GM19351 (cell line): ENCODE measurements at regions not wholly inside any gene's neighbourhood (a gene's known extent, or its start where the extent isn't known, plus 50 kb on each side); places are given as distances from the start of the nearest gene placed in this dataset.

Experiments used
- ATAC-seq: cut with Tn5 transposase; IDR thresholded peaks from one replicate; pipeline ENCODE4 v1.9.1; 2021; ENCODE audit warnings: mild to moderate bottlenecking, moderate library complexity; ENCODE audit not compliant: unreplicated experiment

DNA sequence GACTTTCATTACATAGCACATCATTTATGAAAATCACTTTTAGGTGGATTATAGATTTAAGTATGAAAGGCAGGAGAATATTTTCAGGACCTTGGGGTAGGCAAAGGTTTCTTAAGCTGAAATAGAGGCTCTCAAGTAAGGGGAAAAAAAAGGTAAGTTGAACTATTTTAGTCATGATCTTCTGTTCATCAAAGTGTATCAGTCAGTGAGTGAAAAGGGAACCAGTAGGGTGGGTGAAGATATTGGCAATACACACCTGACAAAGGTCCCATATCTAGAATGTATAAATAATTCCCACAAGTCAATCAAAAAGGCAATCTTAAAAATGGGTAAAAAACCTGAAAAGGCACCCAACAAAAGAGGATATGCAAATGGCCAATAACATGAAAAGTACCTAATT, 218.6 kb downstream of the KLF13 start:
- no peak for ATAC-seq

DNA sequence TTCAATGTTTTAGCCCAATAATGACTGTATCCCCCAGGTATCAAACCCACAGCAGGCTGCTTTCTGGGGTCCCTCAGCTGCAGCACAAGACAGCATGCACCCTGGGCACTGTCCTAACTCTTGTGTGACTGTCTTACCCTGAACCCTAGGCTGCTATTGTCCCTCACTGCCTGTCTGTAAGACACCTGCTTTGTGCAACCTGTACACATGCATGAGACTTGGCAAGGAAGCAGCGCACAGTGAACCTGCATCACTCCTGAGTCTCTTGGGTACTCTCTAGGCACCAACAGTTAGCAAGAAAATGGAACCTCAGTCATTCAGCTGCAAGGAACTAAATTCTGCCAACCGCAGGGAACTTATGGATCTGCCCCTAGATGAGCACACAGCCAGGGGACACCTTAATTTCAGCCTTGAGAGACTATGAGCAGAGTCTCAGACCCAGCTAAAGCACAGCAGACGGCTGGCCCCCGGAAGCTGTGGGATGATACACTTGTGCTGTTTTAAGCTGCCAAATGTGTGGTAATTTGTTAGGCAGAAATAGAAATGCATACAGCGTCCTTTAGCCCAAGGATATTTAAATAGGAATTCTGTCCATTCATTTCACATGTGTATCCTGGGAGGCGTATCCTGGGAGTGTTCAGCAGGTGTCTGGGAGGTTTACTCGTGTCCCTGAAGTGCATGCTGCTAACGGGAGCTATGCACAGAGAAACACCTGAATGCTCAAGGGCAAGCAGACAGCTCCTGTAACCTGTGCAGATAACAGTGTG, 223.8 kb downstream of the KLF13 start:
- no peak for ATAC-seq

DNA sequence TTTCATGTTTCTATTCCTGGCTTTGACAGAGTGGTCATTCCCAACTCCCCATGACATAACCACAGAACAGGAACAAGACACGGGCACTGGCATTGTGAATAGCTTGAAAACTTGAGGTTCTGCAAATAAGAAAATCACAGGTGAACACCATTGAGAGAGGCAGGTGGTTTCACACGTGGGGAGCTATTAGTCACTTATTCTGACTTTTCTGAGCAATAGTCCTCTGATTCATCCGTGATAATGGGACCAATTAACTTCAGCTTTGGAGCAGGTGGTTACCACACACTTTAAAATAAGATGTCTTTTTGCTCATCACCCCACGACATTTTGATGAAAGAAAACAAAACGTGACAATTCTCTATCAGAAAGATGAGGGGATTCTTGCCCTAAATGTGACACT, 224.7 kb downstream of the KLF13 start:
- no peak for ATAC-seq

DNA sequence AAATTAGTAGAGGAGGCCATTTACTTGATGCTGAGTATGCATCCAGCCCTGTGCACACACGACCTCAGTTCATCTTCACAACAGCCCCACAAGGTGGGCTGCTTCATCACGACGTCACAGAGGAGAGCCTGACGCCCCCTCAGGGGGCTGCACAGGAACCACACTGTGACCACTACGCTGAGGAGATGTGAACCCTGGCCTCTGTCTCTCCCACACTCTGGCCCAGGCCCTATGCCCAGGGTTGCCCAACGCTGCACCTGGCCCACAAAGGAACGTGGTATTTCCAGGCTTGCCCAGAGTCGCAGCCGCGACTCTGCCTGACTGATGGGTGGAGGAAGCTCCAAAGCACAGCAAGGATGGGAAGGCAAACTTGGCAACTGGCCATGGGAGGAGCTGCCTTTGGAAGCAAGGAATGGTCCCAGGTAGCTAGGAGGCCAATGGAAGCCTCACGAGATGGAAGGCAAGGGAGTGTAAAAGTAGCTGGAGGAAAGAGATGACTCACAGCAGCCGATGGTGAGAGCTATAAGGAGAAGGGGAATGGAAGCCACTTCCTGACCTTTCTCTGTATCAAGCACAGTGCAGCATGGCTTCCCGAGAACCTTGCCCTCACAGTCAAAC, 226.0 kb downstream of the KLF13 start:
- no peak for ATAC-seq

DNA sequence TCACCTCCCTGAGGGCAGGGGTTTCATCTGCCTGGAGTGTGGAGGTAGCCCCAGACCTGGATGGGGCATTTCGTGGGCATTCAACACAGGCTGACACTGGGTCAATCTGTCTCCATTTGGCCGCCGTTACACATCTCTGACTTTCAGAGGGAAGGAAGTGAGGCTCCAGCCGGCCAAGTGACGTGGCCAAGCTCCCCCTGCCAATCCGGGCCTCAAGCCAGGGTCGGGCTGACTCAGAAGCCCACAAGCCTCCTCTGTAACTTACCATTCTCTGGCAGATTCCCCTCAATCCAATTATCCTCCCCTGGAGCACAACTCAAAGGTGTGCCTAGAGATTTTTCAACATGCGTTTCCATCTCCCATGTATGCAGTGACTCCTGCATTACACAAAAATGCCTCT, 227.6 kb downstream of the KLF13 start:
- no peak for ATAC-seq

DNA sequence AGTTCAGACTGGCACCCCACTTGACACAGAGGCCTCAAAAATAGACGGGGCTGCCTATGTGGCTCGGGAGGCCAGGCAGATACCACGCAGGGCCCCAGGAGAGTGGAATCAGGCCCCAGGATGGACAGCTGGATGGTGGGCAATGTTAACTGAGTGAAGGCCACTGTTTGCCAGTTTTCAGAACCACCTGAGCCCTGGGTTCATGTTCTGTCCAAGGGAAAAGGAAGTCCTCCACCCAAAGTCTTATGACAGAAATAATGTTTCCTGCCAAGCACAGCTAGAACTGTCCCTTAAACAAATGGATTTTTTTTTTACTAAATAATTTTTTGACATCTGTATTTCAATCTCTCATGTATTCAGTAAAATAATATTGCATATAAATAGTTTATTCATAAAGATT, 228.4 kb downstream of the KLF13 start:
- ATAC-seq: no peak

DNA sequence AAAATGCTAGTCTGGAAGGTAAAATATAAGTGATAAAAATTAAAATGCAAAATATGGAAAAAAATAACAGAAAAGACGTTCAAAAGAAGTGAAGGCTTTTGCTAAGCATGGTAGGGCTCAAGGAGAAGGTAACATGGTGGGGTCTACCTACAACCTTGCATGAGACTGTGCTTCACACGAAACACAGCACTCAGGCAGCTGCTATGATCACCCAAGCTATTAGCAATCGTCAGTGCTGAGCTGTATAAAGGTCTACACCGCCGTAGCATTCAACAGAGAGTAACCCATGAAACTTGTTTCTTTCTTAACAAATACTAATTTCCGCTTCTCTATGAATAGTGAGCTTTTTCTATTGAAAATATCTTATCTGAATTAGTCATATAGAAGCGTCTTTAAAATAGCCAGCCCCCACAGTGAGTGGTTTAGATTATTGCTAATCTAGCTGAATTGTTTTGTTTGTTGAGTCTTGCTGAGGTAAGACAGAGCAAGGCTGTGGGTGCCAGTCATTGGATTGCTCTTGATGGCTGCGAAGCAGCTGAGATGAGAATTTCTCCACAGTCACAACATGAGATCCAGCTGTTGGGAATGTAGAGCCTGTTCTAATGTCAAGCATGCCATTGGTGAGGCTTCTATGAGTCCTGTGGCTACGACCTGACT, 230.0 kb downstream of the KLF13 start:
- no peak for ATAC-seq

DNA sequence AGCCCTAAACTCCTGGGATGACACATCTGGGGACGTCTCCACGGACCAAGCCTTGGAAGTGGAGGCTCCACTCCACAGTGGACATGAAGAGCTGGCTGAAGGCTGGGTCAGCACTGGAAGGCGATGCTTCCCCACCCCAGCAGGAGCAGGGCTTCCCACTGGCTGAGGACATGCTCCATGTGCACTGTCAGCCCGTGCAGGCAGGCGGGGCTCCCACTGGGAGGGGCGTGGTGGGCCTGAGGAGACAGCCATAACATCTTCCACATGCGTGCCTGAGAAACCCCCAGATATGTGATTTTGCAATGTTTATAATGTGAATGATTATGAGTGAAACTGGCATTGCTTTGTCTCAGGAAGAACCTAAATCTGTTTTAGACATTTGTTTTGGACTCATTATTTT, 231.3 kb downstream of the KLF13 start:
- no peak for ATAC-seq

DNA sequence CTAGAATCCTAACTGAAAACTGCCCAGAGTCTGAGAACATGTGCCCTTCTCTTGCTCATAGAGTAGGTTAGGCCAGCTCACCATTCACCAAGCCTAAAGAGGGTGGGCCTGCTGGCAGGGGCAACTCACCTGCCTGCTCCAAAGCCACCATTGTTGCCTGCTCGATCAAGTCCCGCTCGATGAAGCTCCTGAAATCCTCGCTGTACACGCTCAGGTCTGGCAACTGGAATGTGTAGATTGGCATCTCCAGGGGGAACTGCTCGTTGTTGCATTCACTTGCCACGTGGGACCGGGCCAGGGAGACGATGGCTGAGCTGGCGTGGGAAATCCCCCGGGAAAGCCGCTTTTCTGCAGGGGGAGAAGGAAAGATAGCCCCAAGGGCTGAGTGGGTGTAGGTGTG, 232.2 kb downstream of the KLF13 start:
- no peak for ATAC-seq

DNA sequence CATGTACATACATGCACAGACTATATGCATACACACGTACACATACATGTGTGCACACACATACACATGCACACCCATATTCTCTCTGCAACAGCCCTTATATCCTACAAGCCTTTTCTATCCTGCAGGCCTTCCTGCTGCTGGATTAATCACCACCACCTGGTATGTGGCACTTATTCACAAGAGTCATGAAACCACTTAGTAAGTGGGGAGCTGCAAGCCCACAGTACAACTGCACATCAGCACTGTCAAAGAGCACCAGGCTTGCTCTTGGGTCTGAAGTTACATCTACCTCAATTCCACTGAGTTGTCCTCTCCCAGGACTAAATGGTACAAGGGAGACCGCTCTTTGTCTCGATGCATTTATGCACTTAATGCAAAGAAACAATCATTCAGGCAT, 233.2 kb downstream of the KLF13 start:
- no peak for ATAC-seq

DNA sequence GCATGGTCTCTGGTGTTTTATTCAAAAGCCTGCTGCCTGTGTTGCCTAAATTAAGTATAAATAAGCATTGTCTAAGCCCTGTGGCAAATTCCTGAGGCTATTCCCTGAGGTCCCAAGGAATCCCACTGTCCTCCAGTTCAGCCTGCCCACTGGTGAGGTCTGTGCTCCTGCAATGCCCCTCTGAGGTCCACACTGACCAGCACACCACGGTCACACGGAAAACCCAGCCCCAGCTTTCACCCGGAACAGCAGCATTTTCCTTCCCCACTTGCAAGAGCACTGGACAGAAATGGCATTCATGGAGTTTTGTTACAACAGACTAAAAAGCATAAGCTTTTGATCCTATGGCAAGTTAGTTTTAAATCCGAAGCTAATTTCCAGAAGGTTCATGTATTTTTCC, 234.0 kb downstream of the KLF13 start:
- no peak for ATAC-seq

DNA sequence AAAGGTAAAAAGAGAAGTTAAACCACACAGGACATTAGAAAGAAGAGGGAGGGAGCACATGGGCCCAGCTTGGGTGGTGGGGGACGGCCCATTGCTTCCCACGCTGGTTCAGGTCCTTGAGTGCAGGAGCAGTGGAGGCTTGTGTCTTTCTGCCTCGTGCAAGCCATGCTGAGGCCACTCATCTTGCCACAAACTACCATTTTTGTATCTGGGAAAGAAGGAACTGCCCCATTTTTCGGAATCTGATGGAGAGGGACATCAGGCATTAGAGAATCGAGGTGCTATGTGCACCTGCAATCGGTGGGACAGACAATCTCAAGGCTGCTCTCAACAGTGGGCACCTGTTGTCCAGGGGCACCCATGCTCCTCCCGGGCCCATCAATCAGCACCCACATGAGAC, 234.5 kb downstream of the KLF13 start:
- no peak for ATAC-seq

DNA sequence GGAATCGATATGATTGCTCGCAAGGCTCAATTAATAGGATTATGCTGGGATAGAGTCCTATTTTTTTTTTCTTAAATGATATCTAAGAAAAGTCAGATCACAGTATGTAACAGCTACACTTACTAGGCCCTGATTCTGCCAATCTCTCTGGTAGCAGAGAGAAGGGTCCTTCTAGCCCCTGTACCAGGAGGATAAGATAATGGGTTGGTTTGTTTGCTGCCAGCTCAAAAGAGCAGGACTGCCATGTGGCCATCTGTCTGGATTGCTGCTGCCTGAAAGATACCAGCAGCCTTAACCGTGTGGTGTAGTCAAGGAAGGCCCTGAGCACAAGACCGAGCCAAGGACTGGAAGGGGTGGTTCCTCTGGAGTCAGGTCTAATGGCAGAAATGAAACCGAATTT, 236.4 kb downstream of the KLF13 start:
- ATAC-seq: no peak

DNA sequence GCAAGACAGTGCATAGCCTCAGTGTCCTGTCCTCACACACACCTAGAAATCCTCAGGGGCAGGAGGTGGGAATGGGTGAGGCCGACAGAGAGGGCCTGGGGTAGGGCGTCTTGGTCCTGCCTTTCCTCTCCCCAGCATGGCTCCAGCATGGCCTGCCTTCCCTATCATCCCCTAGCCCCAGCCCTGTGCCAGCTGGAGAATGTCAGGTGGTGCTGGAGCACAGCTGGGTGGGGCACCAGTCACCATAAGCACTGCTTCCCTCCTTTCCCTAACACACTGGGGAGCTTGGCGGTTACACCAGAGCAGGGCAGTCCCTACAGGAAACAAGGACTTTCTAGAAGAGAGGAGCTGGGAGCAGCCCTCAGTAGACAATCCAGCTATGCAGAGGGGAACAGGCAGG, 236.8 kb downstream of the KLF13 start:
- no peak for ATAC-seq

DNA sequence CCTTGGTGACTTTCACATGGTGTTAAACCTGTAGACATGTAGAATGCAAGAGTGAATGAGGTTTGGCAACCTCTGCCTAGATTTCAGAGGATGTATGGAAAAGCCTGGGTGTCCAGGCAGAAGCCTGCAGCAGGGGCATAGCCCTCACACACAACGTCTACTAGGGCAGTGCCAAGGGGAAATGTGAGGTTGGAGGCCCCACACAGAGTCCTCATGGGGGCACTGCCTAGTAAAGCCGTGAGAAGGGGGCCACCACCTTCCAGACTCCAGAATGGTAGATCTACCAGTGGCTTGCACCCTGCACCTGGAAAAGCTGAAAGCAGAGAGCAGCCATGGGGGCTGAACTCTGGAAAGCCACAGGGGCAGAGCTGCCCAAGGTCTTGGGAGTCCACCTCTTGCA, 241.2 kb downstream of the KLF13 start:
- no peak for ATAC-seq

DNA sequence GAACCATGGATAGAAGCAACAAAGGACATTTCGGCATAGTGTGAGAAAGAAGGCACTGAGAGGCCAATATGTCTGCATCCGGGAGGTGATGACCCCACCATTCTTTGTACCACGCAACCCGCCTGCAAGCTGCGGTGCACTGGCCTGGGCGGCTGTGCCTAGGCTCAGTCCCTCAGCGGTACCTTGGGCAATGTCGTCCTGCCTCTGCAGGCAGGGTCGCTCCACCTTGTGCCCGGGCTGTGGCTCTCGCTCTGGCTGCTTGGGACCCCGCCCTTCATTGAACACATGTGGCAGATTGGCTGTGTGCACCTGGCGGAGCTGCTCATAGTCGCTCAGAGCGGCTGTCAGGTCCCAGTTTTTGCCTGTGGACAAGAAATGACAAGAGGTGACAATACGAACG, 243.2 kb downstream of the KLF13 start:
- ATAC-seq: no peak

DNA sequence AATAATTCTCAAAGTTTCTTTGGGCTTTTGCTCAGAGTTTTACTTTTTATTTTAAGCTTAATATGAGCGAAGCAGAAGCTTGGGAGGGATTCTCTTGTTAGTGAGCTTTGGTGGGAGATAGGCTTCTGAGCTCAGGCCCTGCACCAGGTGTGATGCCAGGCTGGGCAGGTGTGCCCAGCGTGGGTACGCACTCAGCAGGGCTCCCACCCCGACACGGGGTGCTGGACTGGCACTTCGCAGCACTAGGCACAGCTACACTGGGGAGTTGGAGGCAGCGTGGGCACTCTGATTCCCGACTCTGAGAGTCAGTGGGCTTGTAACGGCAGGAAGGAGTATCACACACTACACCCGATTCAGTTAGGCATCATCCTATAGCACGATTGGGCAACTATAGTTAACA, 244.0 kb downstream of the KLF13 start:
- ATAC-seq: no peak

DNA sequence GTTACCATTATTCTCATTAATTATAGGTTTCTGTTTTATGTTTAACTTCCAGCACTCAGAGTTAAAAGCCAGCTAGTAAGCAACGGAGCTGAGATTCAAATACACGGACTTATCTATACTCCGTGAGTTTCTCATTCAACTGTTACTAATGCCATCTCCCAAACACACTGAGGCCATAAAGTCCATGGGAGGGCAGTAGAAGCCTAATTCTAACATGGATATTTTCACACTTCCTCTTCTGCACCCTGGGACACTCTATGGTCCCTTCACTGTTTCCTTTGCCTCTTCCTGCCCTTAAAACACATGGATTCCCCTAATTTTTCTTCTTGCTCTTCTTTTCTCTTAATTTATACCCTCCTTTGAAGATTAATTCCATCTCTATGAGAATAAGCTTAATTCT, 245.0 kb downstream of the KLF13 start:
- no peak for ATAC-seq

DNA sequence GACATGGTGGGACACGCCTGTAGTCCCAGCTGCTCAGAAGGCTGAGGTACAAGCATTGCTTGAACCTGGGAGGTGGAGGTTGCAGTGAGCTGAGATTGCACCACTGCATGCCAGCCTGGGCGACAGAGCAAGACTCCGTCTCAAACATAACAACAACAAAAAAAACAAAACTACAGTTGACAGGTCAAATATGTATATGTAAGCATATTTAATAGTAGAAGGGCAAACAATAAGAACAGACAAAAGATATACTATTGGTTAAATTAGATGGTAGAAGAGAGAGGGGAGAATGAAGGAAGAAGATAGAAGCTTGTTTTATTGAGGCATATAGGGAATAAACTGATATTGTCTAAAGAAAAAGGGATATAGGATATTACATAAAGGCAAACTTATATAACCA, 247.1 kb downstream of the KLF13 start:
- ATAC-seq: no peak

DNA sequence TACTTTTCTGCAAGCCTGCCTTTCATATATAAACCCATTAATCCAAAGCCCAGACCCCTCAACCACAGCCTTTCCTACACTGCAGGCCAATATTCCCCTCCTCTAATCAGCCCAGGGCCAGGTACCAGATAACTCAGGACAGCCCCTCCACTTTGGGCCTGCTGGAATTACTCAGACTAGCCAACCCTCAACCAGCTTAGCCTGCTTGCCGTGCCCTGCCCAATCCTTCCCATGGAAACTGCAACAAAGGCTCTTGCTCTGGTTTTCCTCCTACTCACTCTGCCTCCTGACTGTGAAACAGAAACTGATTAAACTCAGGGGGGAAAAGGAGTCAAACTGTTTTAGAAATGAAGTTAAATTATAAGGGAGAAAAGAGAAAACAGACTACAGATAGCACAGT, 248.1 kb downstream of the KLF13 start:
- no peak for ATAC-seq

DNA sequence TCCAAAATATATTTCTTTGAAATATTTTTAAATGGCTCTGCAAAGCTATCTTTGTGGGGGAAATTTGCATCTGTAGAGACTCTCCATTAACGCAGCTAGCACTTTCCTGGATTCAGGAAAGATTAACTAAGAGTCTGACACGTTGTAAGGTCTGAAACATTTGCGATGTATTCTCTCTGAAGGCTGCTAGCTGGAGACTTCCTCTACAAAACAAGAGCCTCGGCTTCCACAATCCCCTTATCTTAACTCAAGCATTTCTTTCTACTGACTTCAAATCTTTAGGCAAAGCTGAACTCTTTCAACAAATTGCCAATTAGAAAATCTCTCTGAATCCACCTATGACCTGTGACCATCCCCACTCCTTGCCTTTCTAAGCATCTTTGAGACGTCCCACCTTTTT, 250.5 kb downstream of the KLF13 start:
- no peak for ATAC-seq

DNA sequence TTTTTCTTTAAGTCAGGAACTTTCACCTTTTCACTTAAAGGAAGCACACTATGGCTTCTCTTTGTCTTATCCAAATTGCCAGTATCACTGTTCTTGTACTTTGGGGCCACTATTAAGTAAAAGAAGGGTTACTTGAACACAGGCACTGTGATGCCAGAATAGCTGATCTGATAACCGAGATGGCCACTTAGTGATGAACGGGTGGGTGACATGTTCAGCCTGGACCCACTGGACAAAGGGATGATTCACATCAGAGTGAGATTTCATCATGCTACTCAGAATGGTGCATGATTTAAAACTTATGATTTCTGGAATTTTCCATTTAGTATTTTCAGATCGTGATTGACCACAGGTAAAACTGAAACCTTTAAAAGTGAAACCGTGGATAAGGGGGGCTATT, 252.6 kb downstream of the KLF13 start:
- no peak for ATAC-seq
